Activated CD4-positive, alpha-beta T cell treated with anti-CD3 and anti-CD28 coated beads, Interleukin-2, amount 10 ng/mL, durations not matched to agents 24 days and 14 days (primary cell): ENCODE measurements at regions not wholly inside any gene's neighbourhood (a gene's known extent, or its start where the extent isn't known, plus 50 kb on each side); places are given as distances from the start of the nearest gene placed in this dataset.
"Not testable (repeated sequence)": the region's sequence is repeated elsewhere in the genome, so short reads cannot be mapped to it uniquely, and the experiment has no call there.

Source experiments
- DNase-seq: peaks from one replicate; pipeline ENCODE4 v3.0.0; 2022
- H3K27ac Mint-ChIP-seq: one replicate; pipeline ENCODE4 v1.8.0; 2022; ENCODE audit warnings: mild to moderate bottlenecking, mixed read lengths
- H3K27me3 Mint-ChIP-seq: one replicate; pipeline ENCODE4 v1.8.0; 2022; ENCODE audit warnings: mixed read lengths
- H3K36me3 Mint-ChIP-seq: one replicate; pipeline ENCODE4 v1.8.0; 2022; ENCODE audit warnings: low read depth, mild to moderate bottlenecking, mixed read lengths
- H3K4me1 Mint-ChIP-seq: one replicate; pipeline ENCODE4 v1.8.0; 2021; ENCODE audit warnings: mixed read lengths
- H3K4me3 Mint-ChIP-seq: one replicate; pipeline ENCODE4 v1.8.0; 2022; ENCODE audit warnings: mild to moderate bottlenecking, moderate library complexity, mixed read lengths
- H3K9me3 Mint-ChIP-seq: one replicate; pipeline ENCODE4 v1.8.0; 2021; ENCODE audit warnings: mixed read lengths
- intact Hi-C: fragments of 100-400 bp; cut with micrococcal nuclease; formaldehyde crosslinking; loops from one replicate; pipeline ENCODE4 v1.15.1; 2023

DNA sequence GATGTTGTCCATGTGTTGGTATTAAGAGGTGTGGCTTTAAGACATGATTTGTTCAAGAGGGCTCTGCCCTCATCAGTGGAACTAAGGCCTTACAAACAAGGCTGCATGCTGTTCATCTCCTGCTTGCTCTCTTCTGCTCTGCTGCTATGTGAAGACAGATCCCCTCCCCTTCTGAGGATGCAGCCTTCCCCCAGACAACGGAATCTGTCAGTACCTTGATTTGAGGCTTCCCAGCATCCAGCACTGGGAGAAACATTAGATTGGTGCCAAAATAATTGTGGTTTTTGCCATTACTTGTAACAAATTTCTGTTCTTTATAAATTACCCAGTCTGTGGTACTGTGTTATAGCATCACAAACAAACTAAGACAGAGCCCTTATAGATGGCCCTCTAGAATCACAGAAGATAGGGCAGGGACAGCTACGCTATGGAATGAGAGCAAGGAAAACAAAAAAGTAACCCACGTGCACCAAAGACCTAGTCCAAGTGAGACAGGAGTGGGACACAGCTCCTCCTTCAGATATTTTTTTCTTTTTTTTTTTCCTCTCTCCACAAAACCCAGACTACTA lies 151.5 kb upstream of the RXFP2 start:
- no peak overlapping the region for H3K4me3 Mint-ChIP-seq
- DNase-seq, result no peak
- no peaks in the 10 kb centered on the region for H3K36me3 Mint-ChIP-seq
- intact Hi-C loops, result no loop called here
- H3K27ac Mint-ChIP-seq, result no peak overlapping the region
- H3K4me1 Mint-ChIP-seq, result no peaks in the 10 kb centered on the region
- no peaks in the 10 kb centered on the region for H3K27me3 Mint-ChIP-seq
- H3K9me3 Mint-ChIP-seq, result peaks cover 4% of the 10 kb centered on the region

DNA sequence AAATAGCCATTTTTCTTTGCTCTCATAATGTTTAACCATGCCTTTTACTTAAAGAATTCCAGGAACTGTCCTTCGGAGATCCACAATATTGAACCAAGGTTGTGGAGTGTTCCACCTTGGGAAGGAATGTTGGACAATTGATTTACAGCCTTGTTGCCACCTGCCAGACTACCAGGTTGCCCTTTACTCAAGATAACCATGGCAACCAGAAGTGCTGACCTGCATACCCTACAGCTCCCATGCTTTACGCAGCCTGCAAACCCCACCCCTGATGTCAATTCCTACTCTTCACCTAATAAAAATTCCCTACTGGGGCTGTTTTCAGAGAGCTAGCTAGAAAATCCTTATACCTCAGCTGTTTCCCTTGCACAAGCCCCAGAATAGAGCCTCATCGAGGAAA lies 151.0 kb upstream of the RXFP2 start:
- H3K4me3 Mint-ChIP-seq, result no peak overlapping the region
- no peaks in the 10 kb centered on the region for H3K27me3 Mint-ChIP-seq
- no peaks in the 10 kb centered on the region for H3K4me1 Mint-ChIP-seq
- no peak for DNase-seq
- no peaks in the 10 kb centered on the region for H3K9me3 Mint-ChIP-seq
- no peak overlapping the region for H3K27ac Mint-ChIP-seq
- no peaks in the 10 kb centered on the region for H3K36me3 Mint-ChIP-seq
- intact Hi-C loops, result no loop called here

DNA sequence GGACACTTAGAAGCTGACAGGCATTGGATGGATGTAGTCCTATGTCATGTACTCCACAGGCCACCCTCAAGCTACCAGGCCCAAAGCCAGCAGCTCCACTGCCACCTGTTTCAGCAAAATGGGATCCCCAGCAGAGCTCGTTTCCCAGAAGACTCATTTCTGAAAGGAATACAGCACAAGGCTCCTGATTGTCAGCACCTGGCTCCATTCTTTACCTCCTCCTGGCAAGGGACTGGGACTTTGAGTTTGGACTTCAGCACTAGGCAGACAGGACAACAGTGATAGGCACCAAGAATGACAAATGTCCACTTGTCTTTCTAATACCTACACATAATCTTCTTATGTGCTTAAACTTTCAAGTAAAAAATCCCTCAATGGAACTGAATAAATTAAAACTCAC lies 150.4 kb upstream of the RXFP2 start:
- no peak overlapping the region for H3K27ac Mint-ChIP-seq
- H3K27me3 Mint-ChIP-seq, result no peaks in the 10 kb centered on the region
- no peaks in the 10 kb centered on the region for H3K9me3 Mint-ChIP-seq
- DNase-seq, result no peak
- H3K36me3 Mint-ChIP-seq, result no peaks in the 10 kb centered on the region
- no peaks in the 10 kb centered on the region for H3K4me1 Mint-ChIP-seq
- intact Hi-C loops, result no loop called here
- no peak overlapping the region for H3K4me3 Mint-ChIP-seq

DNA sequence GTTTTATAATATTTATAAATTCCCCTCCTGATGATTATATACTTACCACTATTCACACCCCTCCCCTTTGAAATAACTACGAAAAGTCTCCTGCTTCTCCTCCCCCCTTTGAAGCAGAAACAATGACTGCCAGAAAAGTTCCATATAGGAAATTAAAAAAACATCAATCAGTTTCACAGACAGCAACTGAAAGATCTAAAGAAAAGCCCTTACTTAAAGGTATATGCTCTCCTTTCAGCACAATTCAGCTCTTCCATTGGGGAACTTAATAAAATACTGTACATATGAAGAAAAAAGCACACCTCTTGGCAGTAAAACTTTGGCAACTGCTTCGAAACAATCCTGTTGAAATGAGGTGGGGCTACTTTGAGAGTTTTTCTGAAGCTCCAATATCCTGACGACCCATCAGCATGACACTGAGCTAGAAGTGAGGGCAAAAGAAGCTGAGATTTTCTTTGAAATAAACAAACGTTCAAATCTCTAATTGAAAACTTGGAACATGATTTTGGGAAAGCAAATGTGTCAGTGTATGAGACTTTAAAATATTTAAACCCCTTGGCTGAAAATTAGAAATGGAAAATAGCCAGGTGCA lies 147.6 kb upstream of the RXFP2 start:
- H3K36me3 Mint-ChIP-seq, result no peaks in the 10 kb centered on the region
- DNase-seq, result no peak
- no peak overlapping the region for H3K4me3 Mint-ChIP-seq
- H3K27me3 Mint-ChIP-seq, result no peaks in the 10 kb centered on the region
- H3K27ac Mint-ChIP-seq, result no peak overlapping the region
- intact Hi-C loops, result no loop called here
- H3K4me1 Mint-ChIP-seq, result no peaks in the 10 kb centered on the region
- H3K9me3 Mint-ChIP-seq, result no peaks in the 10 kb centered on the region

DNA sequence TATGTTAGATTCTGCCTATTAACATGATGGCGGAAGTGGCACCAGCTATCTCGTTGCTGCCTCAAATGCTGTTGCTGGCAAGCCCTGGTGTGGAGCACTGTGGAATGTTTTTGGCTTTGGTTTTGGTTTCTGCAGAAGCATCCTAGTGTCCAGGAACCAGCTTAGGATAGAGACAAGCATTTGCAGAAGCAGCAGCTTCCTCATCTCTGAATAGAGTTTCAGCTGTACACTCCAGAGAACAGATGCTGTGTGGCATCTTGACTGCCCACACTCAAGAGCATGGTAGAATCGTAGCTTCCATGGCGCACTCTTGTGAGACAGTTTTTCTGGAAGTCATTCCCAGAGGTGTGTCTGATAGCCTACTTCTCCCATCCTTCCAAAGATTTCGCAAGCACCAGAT lies 145.3 kb upstream of the RXFP2 start:
- Mint-ChIP-seq H3K4me3 (no peak overlapping the region), H3K9me3 (no peaks in the 10 kb centered on the region), H3K4me1 (no peaks in the 10 kb centered on the region), H3K36me3 (no peaks in the 10 kb centered on the region), H3K27ac (no peak overlapping the region), H3K27me3 (no peaks in the 10 kb centered on the region)
- intact Hi-C loops, result no loop called here
- DNase-seq, result no peak

DNA sequence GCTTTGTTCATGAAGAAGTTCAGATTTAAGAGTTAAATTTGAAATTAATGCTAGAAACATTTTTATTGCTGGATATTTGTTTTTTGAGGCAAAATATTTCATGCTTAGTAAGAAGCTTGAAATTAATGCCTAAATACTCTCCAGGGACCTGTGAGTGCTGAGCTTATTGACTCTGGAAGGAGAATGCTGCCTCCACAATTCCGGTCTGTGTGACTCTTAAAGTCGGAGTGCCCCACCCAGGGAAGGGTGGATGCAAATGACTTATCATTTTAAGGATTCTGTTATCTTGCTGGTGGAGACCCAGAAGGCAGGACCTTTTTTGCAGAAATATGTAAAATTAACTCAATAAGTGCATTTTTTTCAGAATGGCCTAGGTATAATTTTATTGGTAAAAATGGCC lies 143.8 kb upstream of the RXFP2 start:
- H3K4me1 Mint-ChIP-seq, result no peaks in the 10 kb centered on the region
- no peaks in the 10 kb centered on the region for H3K27me3 Mint-ChIP-seq
- H3K36me3 Mint-ChIP-seq, result no peaks in the 10 kb centered on the region
- H3K27ac Mint-ChIP-seq, result no peak overlapping the region
- H3K9me3 Mint-ChIP-seq, result no peaks in the 10 kb centered on the region
- intact Hi-C loops, result no loop called here
- H3K4me3 Mint-ChIP-seq, result no peak overlapping the region
- DNase-seq, result no peak

DNA sequence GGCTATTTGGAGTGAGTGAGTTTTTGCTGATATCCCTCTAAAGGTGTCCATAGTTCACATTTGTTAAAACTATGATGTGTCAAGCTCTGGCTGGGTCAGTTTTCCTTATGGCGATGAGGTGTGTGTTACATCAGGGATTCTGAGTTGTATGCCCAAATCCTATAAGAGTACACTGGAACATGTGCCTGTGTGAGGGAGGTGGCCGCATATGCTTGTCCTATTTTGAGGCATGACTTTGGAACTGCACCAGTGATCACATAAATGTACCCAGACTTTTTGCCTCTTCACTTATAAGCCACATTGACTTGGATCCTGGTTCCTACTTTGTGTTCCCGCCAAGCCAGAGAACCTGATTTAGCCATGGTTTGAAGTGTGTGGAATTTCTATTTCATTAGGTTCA lies 140.3 kb upstream of the RXFP2 start:
- intact Hi-C loops, result no loop called here
- no peak for DNase-seq
- no peak overlapping the region for H3K4me3 Mint-ChIP-seq
- no peak overlapping the region for H3K27ac Mint-ChIP-seq
- no peaks in the 10 kb centered on the region for H3K4me1 Mint-ChIP-seq
- no peaks in the 10 kb centered on the region for H3K27me3 Mint-ChIP-seq
- no peaks in the 10 kb centered on the region for H3K9me3 Mint-ChIP-seq
- no peaks in the 10 kb centered on the region for H3K36me3 Mint-ChIP-seq

DNA sequence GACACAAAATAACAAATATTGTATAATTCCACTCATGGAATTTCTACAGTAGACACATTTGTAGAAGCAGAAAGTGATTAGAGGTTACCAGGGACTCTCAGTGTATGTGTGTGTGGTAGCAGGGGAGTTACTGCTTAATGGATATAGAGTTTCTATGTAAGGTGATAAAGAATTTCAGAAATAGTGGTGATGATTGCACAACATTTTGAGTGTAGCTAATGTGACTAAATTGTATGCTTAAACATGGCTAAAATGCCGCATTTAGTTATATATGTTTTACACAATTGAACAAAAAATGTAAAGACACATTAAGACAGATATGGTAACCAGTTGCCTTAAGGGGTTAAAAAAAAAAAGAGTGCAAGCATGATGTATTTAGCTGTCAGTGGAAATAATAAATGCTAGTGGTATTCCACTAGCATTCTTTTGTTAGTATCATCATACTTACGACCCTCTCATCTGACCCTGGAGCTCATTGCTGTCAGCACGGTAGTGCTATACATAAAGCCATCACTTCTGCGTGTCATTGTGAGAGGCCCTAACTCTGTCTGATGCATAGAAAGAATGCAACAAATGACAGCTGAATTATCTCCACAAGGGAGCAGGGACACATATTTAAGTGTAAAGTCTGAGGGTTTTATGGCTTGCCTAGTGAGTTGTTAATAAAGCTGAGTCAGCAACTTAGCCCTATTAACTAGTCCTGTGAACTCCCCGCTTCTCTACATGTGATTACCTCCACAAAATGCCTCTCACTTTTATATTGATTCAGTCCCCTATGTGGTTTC lies 134.1 kb upstream of the RXFP2 start:
- H3K36me3 Mint-ChIP-seq, result no peaks in the 10 kb centered on the region

DNA sequence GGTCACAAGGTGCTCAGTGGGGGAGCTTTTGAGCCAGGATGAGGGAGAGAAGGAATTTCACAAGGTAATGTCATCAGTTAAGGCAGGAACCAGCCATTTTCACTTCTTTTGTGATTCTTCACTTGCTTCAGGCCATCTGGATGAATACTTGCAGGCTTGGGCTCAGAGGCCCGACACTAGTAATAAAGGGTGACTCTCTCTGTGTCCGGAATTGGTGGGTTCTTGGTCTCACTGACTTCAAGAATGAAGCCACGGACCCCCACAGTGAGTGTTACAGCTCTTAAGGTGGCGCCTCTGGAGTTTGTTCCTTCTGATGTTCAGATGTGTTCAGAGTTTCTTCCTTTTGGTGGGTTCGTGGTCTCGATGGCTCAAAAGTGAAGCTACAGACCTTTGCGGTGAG lies 131.8 kb upstream of the RXFP2 start:
- H3K9me3 Mint-ChIP-seq, H3K4me1 Mint-ChIP-seq, H3K4me3 Mint-ChIP-seq, H3K36me3 Mint-ChIP-seq, H3K27me3 Mint-ChIP-seq, H3K27ac Mint-ChIP-seq, intact Hi-C loops: not testable (repeated sequence)
- DNase-seq, result peak; percentile 11

More for the DNA sequence above, 134.1 kb upstream of the RXFP2 start:
- Mint-ChIP-seq H3K9me3 (no peaks in the 10 kb centered on the region), H3K27ac (no peak overlapping the region), H3K4me1 (no peaks in the 10 kb centered on the region), H3K4me3 (no peak overlapping the region), H3K27me3 (no peaks in the 10 kb centered on the region)
- intact Hi-C loops, result no loop called here
- peak; percentile 35 for DNase-seq

DNA sequence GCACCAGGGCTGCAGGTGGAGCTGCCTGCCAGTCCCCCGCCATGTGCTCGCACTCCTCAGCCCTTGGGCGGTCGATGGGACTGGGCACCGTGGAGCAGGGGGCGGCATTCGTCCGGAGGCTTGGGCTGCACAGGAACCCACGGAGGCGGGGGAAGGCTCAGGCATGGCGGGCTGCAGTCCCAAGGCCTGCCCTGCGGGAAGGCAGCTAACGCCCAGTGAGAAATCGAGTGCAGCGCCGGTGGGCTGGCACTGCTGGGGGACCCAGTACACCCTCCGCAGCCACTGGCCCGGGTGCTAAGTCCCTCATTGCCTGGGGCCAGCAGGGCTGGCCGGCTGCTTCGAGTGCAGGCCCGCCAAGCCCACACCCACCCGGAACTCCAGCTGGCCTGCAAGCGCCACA lies 130.5 kb upstream of the RXFP2 start:
- intact Hi-C loops, H3K4me1 Mint-ChIP-seq, H3K9me3 Mint-ChIP-seq, H3K4me3 Mint-ChIP-seq, H3K27ac Mint-ChIP-seq, H3K27me3 Mint-ChIP-seq, H3K36me3 Mint-ChIP-seq: not testable (repeated sequence)
- DNase-seq, result peak; percentile 13

DNA sequence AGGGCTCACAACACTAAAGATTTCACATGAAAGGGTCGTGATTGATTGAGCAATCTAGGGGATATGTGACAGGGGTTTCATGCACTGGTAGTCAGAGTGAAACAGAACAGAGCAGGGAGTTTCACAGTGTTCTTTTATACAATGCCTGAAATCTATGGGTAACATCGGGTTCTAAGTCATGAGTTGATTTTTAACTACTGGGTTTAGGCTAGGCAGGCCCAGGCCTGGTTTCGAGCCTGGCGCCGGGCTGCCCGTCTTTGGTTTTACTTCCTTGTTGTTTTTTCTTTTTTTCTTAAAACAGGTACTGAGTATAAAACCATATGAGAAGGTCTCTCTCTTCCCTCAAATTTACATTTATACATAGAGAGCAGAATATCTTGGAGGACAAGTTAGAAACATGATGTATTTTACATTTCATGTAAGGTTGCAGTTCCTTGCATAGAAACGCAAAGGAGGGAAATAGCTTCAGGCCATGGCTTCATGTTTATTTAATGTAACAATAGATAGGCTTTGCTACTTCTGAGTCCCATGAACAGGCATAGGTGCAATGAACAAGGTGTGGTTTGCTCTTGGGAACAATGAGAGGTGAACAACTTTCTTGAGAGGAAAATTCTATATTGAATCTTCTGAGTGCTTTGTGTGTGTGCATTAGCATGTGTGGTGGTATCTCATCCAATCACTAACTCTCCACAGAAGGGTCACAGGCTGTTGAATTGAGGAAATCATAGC lies 128.9 kb upstream of the RXFP2 start:
- no peaks in the 10 kb centered on the region for H3K36me3 Mint-ChIP-seq
- peak; percentile 12 for DNase-seq
- no peak overlapping the region for H3K27ac Mint-ChIP-seq
- H3K4me1 Mint-ChIP-seq, result no peaks in the 10 kb centered on the region
- H3K27me3 Mint-ChIP-seq, result no peaks in the 10 kb centered on the region
- intact Hi-C loops, result no loop called here
- no peaks in the 10 kb centered on the region for H3K9me3 Mint-ChIP-seq
- no peak overlapping the region for H3K4me3 Mint-ChIP-seq

DNA sequence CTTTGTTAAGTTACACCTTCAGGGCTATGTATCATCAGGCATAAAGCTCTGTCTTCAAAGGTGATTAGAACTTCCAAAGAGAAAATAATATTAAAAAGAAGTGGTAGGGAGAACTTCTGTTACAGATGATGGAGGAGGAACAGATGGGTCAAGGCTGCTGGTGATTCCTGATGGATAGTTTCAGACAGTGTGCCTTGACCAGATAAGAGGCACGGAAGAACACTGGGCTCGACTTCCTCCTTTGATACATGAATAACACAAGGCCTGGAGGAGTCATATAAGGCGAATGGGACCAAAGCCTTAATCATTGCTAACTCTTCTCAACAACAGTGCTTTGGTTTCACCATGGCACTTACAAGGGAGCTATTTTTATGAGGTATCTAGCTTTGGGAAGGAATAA lies 128.1 kb upstream of the RXFP2 start:
- H3K36me3 Mint-ChIP-seq, result no peaks in the 10 kb centered on the region
- intact Hi-C loops, result no loop called here
- H3K4me3 Mint-ChIP-seq, result no peak overlapping the region
- no peaks in the 10 kb centered on the region for H3K27me3 Mint-ChIP-seq
- no peak for DNase-seq
- H3K9me3 Mint-ChIP-seq, result no peaks in the 10 kb centered on the region
- H3K27ac Mint-ChIP-seq, result no peak overlapping the region
- H3K4me1 Mint-ChIP-seq, result no peaks in the 10 kb centered on the region

DNA sequence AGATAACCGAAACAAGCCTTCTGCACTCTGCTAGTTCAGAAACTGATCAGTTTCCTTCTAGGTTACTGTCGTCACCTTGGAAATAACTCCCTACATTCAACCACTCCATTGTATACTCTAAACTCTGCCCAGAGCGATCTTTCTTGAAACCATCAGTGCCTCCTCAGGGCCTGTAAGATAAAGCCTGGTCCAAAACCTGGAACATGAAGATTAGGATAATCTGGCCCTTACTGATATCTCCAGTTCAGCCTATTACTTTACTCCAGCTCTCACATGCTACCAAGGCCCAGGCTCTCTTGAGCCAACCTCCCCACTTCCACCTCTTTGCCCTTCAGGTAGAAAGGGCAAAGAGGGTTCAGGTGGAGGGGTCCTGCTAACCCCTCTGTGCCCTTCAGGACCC lies 125.3 kb upstream of the RXFP2 start:
- DNase-seq, result peak; percentile 27
- H3K4me1 Mint-ChIP-seq, result no peaks in the 10 kb centered on the region
- H3K36me3 Mint-ChIP-seq, result no peaks in the 10 kb centered on the region
- H3K27me3 Mint-ChIP-seq, result no peaks in the 10 kb centered on the region
- no peak overlapping the region for H3K4me3 Mint-ChIP-seq
- no peaks in the 10 kb centered on the region for H3K9me3 Mint-ChIP-seq
- intact Hi-C loops, result no loop called here
- no peak overlapping the region for H3K27ac Mint-ChIP-seq

DNA sequence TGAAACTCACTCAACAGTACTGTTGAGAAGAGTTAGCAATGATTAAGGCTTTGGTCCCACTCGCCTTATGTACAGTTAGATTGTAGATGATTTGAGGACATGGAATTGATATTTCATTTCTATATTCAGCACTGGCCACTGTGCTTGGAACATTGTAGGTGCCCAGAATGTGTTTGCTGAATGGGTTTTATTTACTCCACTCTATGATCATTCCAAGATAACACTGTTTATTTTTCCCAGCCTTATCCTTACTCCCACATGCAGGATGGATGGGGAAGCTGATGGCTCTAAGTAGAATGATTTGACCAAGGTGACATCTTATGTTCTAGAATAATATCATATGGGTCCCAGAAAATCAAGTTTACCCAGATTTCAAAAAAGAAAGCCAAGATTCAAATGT lies 124.6 kb upstream of the RXFP2 start:
- no peaks in the 10 kb centered on the region for H3K9me3 Mint-ChIP-seq
- no peaks in the 10 kb centered on the region for H3K27me3 Mint-ChIP-seq
- intact Hi-C loops, result no loop called here
- no peak for DNase-seq
- H3K4me3 Mint-ChIP-seq, result no peak overlapping the region
- H3K36me3 Mint-ChIP-seq, result no peaks in the 10 kb centered on the region
- no peaks in the 10 kb centered on the region for H3K4me1 Mint-ChIP-seq
- H3K27ac Mint-ChIP-seq, result no peak overlapping the region
